Keratinocyte (primary cell): ENCODE measurements at regions not wholly inside any gene's neighbourhood (a gene's known extent, or its start where the extent isn't known, plus 50 kb on each side); places are given as distances from the start of the nearest gene placed in this dataset.

ENCODE experiments used
- DNase-seq: peaks from one replicate; pipeline ENCODE4 v3.0.0-alpha.2; 2011; ENCODE audit warnings: low read depth, missing footprints, low spot score
- FAIRE-seq: peaks from 2 replicates; lab custom pipeline; 2011; peaks lifted over from hg19 to GRCh38; lab: Jason Lieb, UNC
- H2AFZ ChIP-seq: 2 replicates; pipeline ENCODE4 v1.6.0; 2012; ENCODE audit warnings: low read length, control low read depth, inconsistent platforms; ENCODE audit not compliant: control insufficient read depth
- H3K27ac ChIP-seq: 2 replicates; pipeline ENCODE4 v1.5.1; 2011; ENCODE audit warnings: low read length; ENCODE audit not compliant: control insufficient read depth, insufficient read depth
- H3K27me3 ChIP-seq: 3 replicates; pipeline ENCODE4 v1.6.0; 2011; ENCODE audit warnings: low read length; ENCODE audit not compliant: control insufficient read depth, insufficient read depth; ENCODE audit errors: extremely low read depth
- H3K36me3 ChIP-seq, 2 experiments: 2 replicates in 1 of 2; 3 replicates in 1 of 2; pipeline ENCODE4 v1.5.1; 2011; ENCODE audit warnings: low read length in 2 of 2, mild to moderate bottlenecking in 1 of 2; ENCODE audit not compliant: control insufficient read depth in 2 of 2, insufficient read depth in 2 of 2; ENCODE audit errors: extremely low read depth in 1 of 2
- H3K4me1 ChIP-seq: 3 replicates; pipeline ENCODE4 v1.5.1; 2011; ENCODE audit warnings: low read length; ENCODE audit not compliant: control insufficient read depth, insufficient read depth; ENCODE audit errors: extremely low read depth
- H3K4me2 ChIP-seq: 3 replicates; pipeline ENCODE4 v1.6.0; 2011; ENCODE audit warnings: low read depth, low read length; ENCODE audit not compliant: control insufficient read depth, insufficient read depth; ENCODE audit errors: extremely low read depth
- H3K4me3 ChIP-seq, 3 experiments: fragments of 200-600 bp in 1 of 3; sonication (generic) in 1 of 3; 2 replicates in 2 of 3; 3 replicates in 1 of 3; pipeline ENCODE4 v1.5.1; 2011 to 2016; ENCODE audit warnings: low read length in 3 of 3, mild to moderate bottlenecking in 3 of 3, control low read depth in 2 of 3, inconsistent platforms in 1 of 3, low read depth in 1 of 3, mixed read lengths in 1 of 3, mixed run types in 1 of 3, moderate library complexity in 1 of 3; ENCODE audit not compliant: control insufficient read depth in 2 of 3, insufficient read depth in 2 of 3; ENCODE audit errors: extremely low read depth in 1 of 3
- H3K79me2 ChIP-seq: 2 replicates; pipeline ENCODE4 v1.6.0; 2012; ENCODE audit warnings: low read length; ENCODE audit not compliant: control insufficient read depth, insufficient read depth
- H3K9ac ChIP-seq: 3 replicates; pipeline ENCODE4 v1.6.0; 2011; ENCODE audit warnings: low read length; ENCODE audit not compliant: control insufficient read depth, insufficient read depth; ENCODE audit errors: extremely low read depth
- H3K9me1 ChIP-seq: 3 replicates; pipeline ENCODE4 v1.6.0; 2011; ENCODE audit warnings: low read length; ENCODE audit not compliant: control insufficient read depth, insufficient read depth; ENCODE audit errors: extremely low read depth
- H3K9me3 ChIP-seq: 2 replicates; pipeline ENCODE4 v1.5.1; 2012; ENCODE audit warnings: low read depth, low read length; ENCODE audit not compliant: control insufficient read depth
- H4K20me1 ChIP-seq: 3 replicates; pipeline ENCODE4 v1.6.0; 2011; ENCODE audit warnings: low read length; ENCODE audit not compliant: control insufficient read depth, insufficient read depth; ENCODE audit errors: extremely low read depth
- CTCF ChIP-seq, 3 experiments: IDR thresholded peaks in 1 of 3; conservative IDR thresholded peaks in 1 of 3; optimal IDR thresholded peaks in 1 of 3; 2 replicates in 2 of 3; 3 replicates in 1 of 3; pipeline versions ENCODE3 to v1.5.1; 2011; ENCODE audit warnings: low read length in 3 of 3, mild to moderate bottlenecking in 3 of 3, moderate library complexity in 2 of 3, control low read depth in 1 of 3, inconsistent platforms in 1 of 3; ENCODE audit not compliant: insufficient read depth in 2 of 3; ENCODE audit errors: extremely low read depth in 1 of 3
- EZH2 ChIP-seq: IDR thresholded peaks from one replicate; pipeline ENCODE4 v1.6.1; 2012; ENCODE audit warnings: inconsistent platforms, mild to moderate bottlenecking, low read length, moderate library complexity
- dilution Hi-C: fragments of 300-500 bp; cut with MboI; formaldehyde crosslinking; loops from one replicate; pipeline ENCODE4 v1.7.0; 2020; ENCODE audit warnings: low sequenced_read_pairs; ENCODE audit not compliant: extremely low pct_ligation_motif_present

GRCh38 chr16:80489173-80489572 lies 51.6 kb upstream of the DYNLRB2 start:
- H3K27me3 ChIP-seq = no peaks in the 10 kb centered on the region
- FAIRE-seq = no peak

DNA sequence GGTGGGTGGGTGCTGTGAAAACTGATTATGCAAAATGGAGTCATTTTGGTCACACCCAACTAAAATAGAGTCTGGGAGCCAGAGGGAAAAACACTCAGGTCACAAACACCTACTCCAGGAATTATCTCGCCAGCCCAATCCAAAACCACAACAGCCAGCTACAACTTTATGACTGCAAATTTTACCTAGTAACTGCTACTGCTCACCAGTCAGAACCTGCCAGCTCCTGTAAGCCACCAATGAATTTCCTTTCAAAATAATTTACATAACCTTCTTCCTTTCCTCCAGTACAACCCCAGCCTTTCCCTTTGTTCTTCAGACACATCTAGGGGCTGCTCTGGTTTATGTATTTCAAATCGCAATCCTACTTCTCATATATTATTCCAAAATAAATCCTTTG lies 52.6 kb upstream of the DYNLRB2 start:
- Histone ChIP-seq H3K36me3 (no peaks in the 10 kb centered on the region), H3K4me3 (no peak overlapping the region), H3K9me1 (no peaks in the 10 kb centered on the region), H3K4me1 (no peaks in the 10 kb centered on the region), H2AFZ (no peak overlapping the region), H4K20me1 (no peaks in the 10 kb centered on the region), H3K79me2 (no peaks in the 10 kb centered on the region), H3K9me3 (no peaks in the 10 kb centered on the region), H3K9ac (no peak overlapping the region), H3K27ac (no peak overlapping the region), H3K4me2 (no peak overlapping the region), H3K27me3 (no peaks in the 10 kb centered on the region)
- no peak for TF ChIP-seq CTCF (optimal IDR thresholded peaks at IDR 0.05 in 1 of 3, IDR thresholded peaks at IDR 0.05 in 1 of 3, conservative IDR thresholded peaks at IDR 0.05 in 1 of 3; ENCODE audit: extremely low read depth in 1 of 3, insufficient read depth in 2 of 3, low read length in 3 of 3)
- no peak for TF ChIP-seq EZH2
- DNase-seq (no peak), FAIRE-seq (no peak)
- dilution Hi-C loops = no loop called here

More at GRCh38 chr16:80489173-80489572, 51.6 kb upstream of the DYNLRB2 start:
- dilution Hi-C loops = no loop called here
- DNase-seq = no peak
- Histone ChIP-seq H3K4me2 (no peak overlapping the region), H3K4me3 (no peak overlapping the region), H3K9ac (no peak overlapping the region), H3K4me1 (no peaks in the 10 kb centered on the region), H3K36me3 (no peaks in the 10 kb centered on the region), H4K20me1 (no peaks in the 10 kb centered on the region), H3K9me3 (no peaks in the 10 kb centered on the region), H2AFZ (no peak overlapping the region), H3K27ac (no peak overlapping the region), H3K79me2 (no peaks in the 10 kb centered on the region), H3K9me1 (no peaks in the 10 kb centered on the region)
- TF ChIP-seq EZH2 (no peak), CTCF (optimal IDR thresholded peaks at IDR 0.05 in 1 of 3, IDR thresholded peaks at IDR 0.05 in 1 of 3, conservative IDR thresholded peaks at IDR 0.05 in 1 of 3; ENCODE audit: extremely low read depth in 1 of 3, insufficient read depth in 2 of 3, low read length in 3 of 3) (no peak)
